Mesenchymal stem cell (in vitro differentiated cells and primary cell): ENCODE measurements at regions not wholly inside any gene's neighbourhood (a gene's known extent, or its start where the extent isn't known, plus 50 kb on each side); places are given as distances from the start of the nearest gene placed in this dataset.

Experiments
- DNase-seq: peaks from one replicate; pipeline ENCODE4 v3.0.0-alpha.2; 2013
- H2AFZ ChIP-seq: one replicate; pipeline ENCODE4 v1.6.1; 2013; ENCODE audit warnings: low read depth, mild to moderate bottlenecking, control low read depth, inconsistent platforms, low read length, moderate library complexity
- H2AK5ac ChIP-seq: 2 replicates; pipeline ENCODE4 v1.6.1; 2013; ENCODE audit warnings: low read length, moderate library complexity, mild to moderate bottlenecking, inconsistent platforms; ENCODE audit not compliant: severe bottlenecking
- H2BK120ac ChIP-seq: one replicate; pipeline ENCODE4 v1.6.1; 2013; ENCODE audit warnings: low read depth, mild to moderate bottlenecking, inconsistent platforms, low read length, moderate library complexity
- H2BK12ac ChIP-seq, 2 experiments: one replicate each; pipeline ENCODE4 v1.6.1; 2013; ENCODE audit warnings: inconsistent platforms in 2 of 2, low read length in 2 of 2, mild to moderate bottlenecking in 2 of 2, moderate library complexity in 2 of 2, control low read depth in 1 of 2
- H2BK15ac ChIP-seq: one replicate; pipeline ENCODE4 v1.6.1; 2013; ENCODE audit warnings: mild to moderate bottlenecking, low read depth, inconsistent platforms; ENCODE audit not compliant: poor library complexity, severe bottlenecking
- H2BK5ac ChIP-seq: 2 replicates; pipeline ENCODE4 v1.6.1; 2013; ENCODE audit warnings: low read depth, mild to moderate bottlenecking, low read length, control low read depth, inconsistent platforms; ENCODE audit not compliant: poor library complexity, severe bottlenecking
- H3K14ac ChIP-seq, 2 experiments: one replicate each; pipeline ENCODE4 v1.6.1; 2013; ENCODE audit warnings: inconsistent platforms in 2 of 2, low read length in 2 of 2, control low read depth in 1 of 2, mild to moderate bottlenecking in 1 of 2, moderate library complexity in 1 of 2
- H3K18ac ChIP-seq, 2 experiments: one replicate each; pipeline ENCODE4 v1.6.1; 2013; ENCODE audit warnings: inconsistent platforms in 2 of 2, low read length in 2 of 2, control low read depth in 1 of 2, low read depth in 1 of 2, mild to moderate bottlenecking in 1 of 2
- H3K23ac ChIP-seq, 2 experiments: one replicate each; pipeline ENCODE4 v1.6.1; 2013; ENCODE audit warnings: inconsistent platforms in 2 of 2, low read length in 2 of 2, mild to moderate bottlenecking in 2 of 2, moderate library complexity in 2 of 2, control low read depth in 1 of 2
- H3K27ac ChIP-seq: 2 replicates; pipeline ENCODE4 v1.5.1; 2013; ENCODE audit warnings: mild to moderate bottlenecking, moderate library complexity, low read length, control low read depth, inconsistent platforms; ENCODE audit not compliant: poor library complexity, severe bottlenecking
- H3K27me3 ChIP-seq, 2 experiments: 2 replicates each; pipeline versions ENCODE4 v1.6.1 to v1.7.0; 2013; ENCODE audit warnings: low read length in 2 of 2, mild to moderate bottlenecking in 2 of 2, moderate library complexity in 2 of 2, control low read depth in 1 of 2, inconsistent platforms in 1 of 2; ENCODE audit not compliant: control insufficient read depth in 1 of 2, insufficient read depth in 1 of 2
- H3K36me3 ChIP-seq, 2 experiments: 2 replicates each; pipeline versions ENCODE4 v1.6.1 to v1.7.0; 2013; ENCODE audit warnings: low read length in 2 of 2, control low read depth in 1 of 2, inconsistent platforms in 1 of 2, low read depth in 1 of 2, mild to moderate bottlenecking in 1 of 2; ENCODE audit not compliant: insufficient read depth in 2 of 2, control insufficient read depth in 1 of 2
- H3K4ac ChIP-seq, 2 experiments: one replicate each; pipeline ENCODE4 v1.6.1; 2013; ENCODE audit warnings: inconsistent platforms in 2 of 2, low read length in 2 of 2, mild to moderate bottlenecking in 2 of 2, moderate library complexity in 2 of 2, control low read depth in 1 of 2, low read depth in 1 of 2
- H3K4me1 ChIP-seq: 2 replicates; pipeline ENCODE4 v1.6.1; 2013; ENCODE audit warnings: low read depth, low read length, control low read depth; ENCODE audit not compliant: control insufficient read depth, insufficient read depth
- H3K4me2 ChIP-seq: 2 replicates; pipeline ENCODE4 v1.6.1; 2013; ENCODE audit warnings: low read length, mild to moderate bottlenecking, inconsistent platforms; ENCODE audit not compliant: poor library complexity, severe bottlenecking
- H3K4me3 ChIP-seq, 2 experiments: 2 replicates each; pipeline versions ENCODE4 v1.5.1 to v1.7.0; 2013; ENCODE audit warnings: low read length in 2 of 2, mild to moderate bottlenecking in 2 of 2, control low read depth in 1 of 2, low read depth in 1 of 2; ENCODE audit not compliant: insufficient read depth in 1 of 2
- H3K79me1 ChIP-seq: replicated peaks from 2 replicates; pipeline ENCODE4 v1.6.1; 2013; ENCODE audit warnings: mild to moderate bottlenecking, control low read depth, low read length, inconsistent platforms; ENCODE audit not compliant: poor library complexity, severe bottlenecking
- H3K9ac ChIP-seq: 2 replicates; pipeline ENCODE4 v1.7.0; 2013; ENCODE audit warnings: mild to moderate bottlenecking, low read length, moderate library complexity
- H3K9me3 ChIP-seq: 2 replicates; pipeline ENCODE4 v1.7.0; 2013; ENCODE audit warnings: mild to moderate bottlenecking, low read length; ENCODE audit not compliant: control insufficient read depth
- H4K8ac ChIP-seq: one replicate; pipeline ENCODE4 v1.6.1; 2013; ENCODE audit warnings: inconsistent platforms, mild to moderate bottlenecking, low read length, moderate library complexity
- H4K91ac ChIP-seq: one replicate; pipeline ENCODE4 v1.6.1; 2013; ENCODE audit warnings: mild to moderate bottlenecking, low read length, inconsistent platforms
- WGBS: methylation state at CpG from one replicate; pipeline ENCODE4 v1.1.7; 2013; ENCODE audit warnings: mixed read lengths; 5-methylcytosine and 5-hydroxymethylcytosine counted together

- H2BK12ac ChIP-seq, result no peak overlapping the region
- no peak overlapping the region for H4K8ac ChIP-seq
- H3K9ac ChIP-seq, result no peak overlapping the region
- DNase-seq, result no peak
- H3K9me3 ChIP-seq, result no peaks in the 10 kb centered on the region
- no peak overlapping the region for H2BK5ac ChIP-seq
- H4K91ac ChIP-seq, result no peak overlapping the region
- 88% methylated on average over 1 of the region's 1 CpG for WGBS
- H2BK120ac ChIP-seq, result no peak overlapping the region
- no peak overlapping the region for H2AK5ac ChIP-seq
- H3K23ac ChIP-seq, result no peak overlapping the region
- no peak overlapping the region for H3K14ac ChIP-seq
- no peak overlapping the region for H3K4me3 ChIP-seq
- no peak overlapping the region for H2BK15ac ChIP-seq
- H3K18ac ChIP-seq, result no peak overlapping the region
- H3K4ac ChIP-seq, result no peak overlapping the region
- H3K4me1 ChIP-seq, result no peaks in the 10 kb centered on the region
- no peaks in the 10 kb centered on the region for H3K27me3 ChIP-seq
- H3K4me2 ChIP-seq, result no peak overlapping the region
- no peak overlapping the region for H3K27ac ChIP-seq
- H3K36me3 ChIP-seq, result peaks cover 0 to 3% of the 10 kb centered on the region in 2 experiments
- no peaks in the 10 kb centered on the region for H3K79me1 ChIP-seq
- no peak overlapping the region for H2AFZ ChIP-seq
Measured at GRCh38 chr16:65938083-65938482, 428.4 kb upstream of the CDH5 start.

GRCh38 chr16:65937455-65937854 lies 429.0 kb upstream of the CDH5 start:
- Histone ChIP-seq H3K23ac (no peak overlapping the region), H3K14ac (no peak overlapping the region), H3K4me1 (no peaks in the 10 kb centered on the region), H4K8ac (no peak overlapping the region), H2BK15ac (no peak overlapping the region), H2BK12ac (no peak overlapping the region), H2BK120ac (no peak overlapping the region), H3K27me3 (no peaks in the 10 kb centered on the region), H3K36me3 (peaks cover 0 to 1% of the 10 kb centered on the region in 2 experiments), H3K4me3 (no peak overlapping the region), H3K9me3 (no peaks in the 10 kb centered on the region), H3K9ac (no peak overlapping the region), H3K27ac (no peak overlapping the region), H2AFZ (no peak overlapping the region), H3K4ac (no peak overlapping the region), H4K91ac (no peak overlapping the region), H2AK5ac (no peak overlapping the region), H2BK5ac (no peak overlapping the region), H3K4me2 (no peak overlapping the region), H3K18ac (no peak overlapping the region), H3K79me1 (no peaks in the 10 kb centered on the region)
- 85% methylated on average over 1 of the region's 1 CpG for WGBS
- no peak for DNase-seq

- peak; percentile 27 for DNase-seq
- Histone ChIP-seq H3K27me3 (no peaks in the 10 kb centered on the region), H2AFZ (no peak overlapping the region), H3K79me1 (no peaks in the 10 kb centered on the region), H3K14ac (no peak overlapping the region), H3K27ac (no peak overlapping the region), H4K8ac (no peak overlapping the region), H2BK12ac (no peak overlapping the region), H3K4me3 (no peak overlapping the region), H2BK120ac (no peak overlapping the region), H3K23ac (no peak overlapping the region), H2BK15ac (no peak overlapping the region), H3K4me2 (no peak overlapping the region), H2BK5ac (no peak overlapping the region), H3K36me3 (no peaks in the 10 kb centered on the region), H3K4me1 (no peaks in the 10 kb centered on the region), H3K9ac (no peak overlapping the region), H3K18ac (peak overlapping the region in 1 of 2 experiments; percentile 19), H2AK5ac (no peak overlapping the region), H3K9me3 (no peaks in the 10 kb centered on the region), H3K4ac (no peak overlapping the region), H4K91ac (no peak overlapping the region)
- 45% methylated on average over 2 of the region's 2 CpGs for WGBS
Measured at GRCh38 chr16:65936096-65936495, 430.4 kb upstream of the CDH5 start.

- H4K91ac ChIP-seq, result no peak overlapping the region
Measured at GRCh38 chr16:65934443-65934842, 432.0 kb upstream of the CDH5 start.

More at GRCh38 chr16:65934443-65934842, 432.0 kb upstream of the CDH5 start:
- Histone ChIP-seq H4K8ac (no peak overlapping the region), H3K4me3 (no peak overlapping the region), H3K9me3 (no peaks in the 10 kb centered on the region), H3K27ac (no peak overlapping the region), H3K18ac (no peak overlapping the region), H3K27me3 (no peaks in the 10 kb centered on the region), H3K79me1 (no peaks in the 10 kb centered on the region), H3K4me2 (no peak overlapping the region), H3K23ac (no peak overlapping the region), H2AK5ac (no peak overlapping the region), H2AFZ (no peak overlapping the region), H3K14ac (no peak overlapping the region), H3K4me1 (no peaks in the 10 kb centered on the region), H2BK15ac (no peak overlapping the region), H3K9ac (no peak overlapping the region), H2BK120ac (no peak overlapping the region), H3K36me3 (no peaks in the 10 kb centered on the region), H2BK5ac (no peak overlapping the region), H3K4ac (no peak overlapping the region), H2BK12ac (no peak overlapping the region)
- DNase-seq, result no peak
- WGBS, result 100% methylated on average over 1 of the region's 3 CpGs
